Hepatocyte (in vitro differentiated cells): ENCODE measurements at regions not wholly inside any gene's neighbourhood (a gene's known extent, or its start where the extent isn't known, plus 50 kb on each side); places are given as distances from the start of the nearest gene placed in this dataset.

Experiments used
- DNase-seq: peaks from one replicate; pipeline ENCODE4 v3.0.0-alpha.2; 2016; ENCODE audit warnings: low spot score
- H2AFZ ChIP-seq: fragments of 200-600 bp; sonication (generic); 2 replicates; pipeline ENCODE4 v1.6.0; 2016; ENCODE audit warnings: antibody characterized with exemption, mild to moderate bottlenecking
- H3K27ac ChIP-seq: fragments of 200-600 bp; sonication (generic); 2 replicates; pipeline ENCODE4 v1.5.1; 2016; ENCODE audit warnings: mild to moderate bottlenecking
- H3K27me3 ChIP-seq: fragments of 200-600 bp; sonication (generic); 2 replicates; pipeline ENCODE4 v1.6.1; 2016
- H3K36me3 ChIP-seq: fragments of 200-600 bp; sonication (generic); replicated peaks from 2 replicates; pipeline ENCODE4 v1.5.1; 2016; ENCODE audit warnings: low read depth; ENCODE audit not compliant: insufficient read depth
- H3K4me1 ChIP-seq: fragments of 200-600 bp; sonication (generic); 2 replicates; pipeline ENCODE4 v1.5.1; 2016; ENCODE audit warnings: mild to moderate bottlenecking, moderate library complexity; ENCODE audit not compliant: insufficient read depth
- H3K4me2 ChIP-seq: fragments of 200-600 bp; sonication (generic); 2 replicates; pipeline ENCODE4 v1.6.0; 2016
- H3K4me3 ChIP-seq: fragments of 200-600 bp; sonication (generic); 2 replicates; pipeline ENCODE4 v1.5.1; 2016; ENCODE audit warnings: mild to moderate bottlenecking
- H3K79me2 ChIP-seq: fragments of 200-600 bp; sonication (generic); 2 replicates; pipeline ENCODE4 v1.6.0; 2017; ENCODE audit warnings: mild to moderate bottlenecking
- H3K9me2 ChIP-seq: fragments of 200-600 bp; sonication (generic); replicated peaks from 2 replicates; pipeline ENCODE4 v1.6.0; 2017; ENCODE audit warnings: mild to moderate bottlenecking; ENCODE audit not compliant: insufficient read depth
- H3K9me3 ChIP-seq: fragments of 200-600 bp; sonication (generic); 2 replicates; pipeline ENCODE4 v1.5.1; 2016; ENCODE audit warnings: low read depth, mild to moderate bottlenecking
- H4K20me1 ChIP-seq: fragments of 200-600 bp; sonication (generic); 2 replicates; pipeline ENCODE4 v1.6.0; 2016; ENCODE audit warnings: mild to moderate bottlenecking; ENCODE audit not compliant: insufficient read depth, poor library complexity, severe bottlenecking
- CTCF ChIP-seq: fragments of 200-600 bp; sonication (generic); IDR thresholded peaks from 2 replicates; pipeline ENCODE4 v1.5.1; 2016; ENCODE audit warnings: antibody characterized with exemption, mild to moderate bottlenecking; ENCODE audit not compliant: poor library complexity
- EZH2 ChIP-seq: fragments of 200-600 bp; sonication (generic); IDR thresholded peaks from 2 replicates; pipeline ENCODE4 v1.6.1; 2016; ENCODE audit warnings: antibody characterized with exemption, mild to moderate bottlenecking, borderline replicate concordance
- EZH2phosphoT487 ChIP-seq: fragments of 200-600 bp; sonication (generic); IDR thresholded peaks from one replicate; pipeline ENCODE4 v1.6.1; 2018; ENCODE audit warnings: antibody characterized with exemption, mild to moderate bottlenecking, low read depth, moderate library complexity; ENCODE audit not compliant: unreplicated experiment, severe bottlenecking
- WGBS: methylation state at CpG from one replicate; pipeline ENCODE4 v1.1.6; 2016; ENCODE audit warnings: low lambda C conversion rate; ENCODE audit errors: missing lambda C conversion rate; 5-methylcytosine and 5-hydroxymethylcytosine counted together

GRCh38 chr9:103296189-103296588 is 301.1 kb downstream of the CYLC2 start:
- Histone ChIP-seq H3K4me2 (no peak overlapping the region), H4K20me1 (no peaks in the 10 kb centered on the region), H3K9me3 (no peaks in the 10 kb centered on the region), H3K27me3 (no peaks in the 10 kb centered on the region), H3K27ac (no peak overlapping the region), H3K4me3 (no peak overlapping the region), H3K79me2 (no peaks in the 10 kb centered on the region), H3K36me3 (no peaks in the 10 kb centered on the region), H2AFZ (no peak overlapping the region), H3K9me2 (no peaks in the 10 kb centered on the region), H3K4me1 (no peaks in the 10 kb centered on the region)
- DNase-seq = no peak
- no peak for TF ChIP-seq CTCF
- TF ChIP-seq EZH2phosphoT487 = no peak
- no peak for TF ChIP-seq EZH2
- 55% methylated on average over 1 of the region's 1 CpG for WGBS

- Histone ChIP-seq H3K27me3 (no peaks in the 10 kb centered on the region), H2AFZ (no peak overlapping the region), H3K4me3 (no peak overlapping the region), H4K20me1 (no peaks in the 10 kb centered on the region), H3K36me3 (no peaks in the 10 kb centered on the region), H3K9me3 (no peaks in the 10 kb centered on the region), H3K9me2 (no peaks in the 10 kb centered on the region), H3K4me2 (no peak overlapping the region), H3K4me1 (no peaks in the 10 kb centered on the region), H3K79me2 (no peaks in the 10 kb centered on the region), H3K27ac (no peak overlapping the region)
- WGBS = 61% methylated on average over 2 of the region's 2 CpGs
- no peak for DNase-seq
- TF ChIP-seq CTCF (no peak), EZH2phosphoT487 (no peak), EZH2 (no peak)
Measured at GRCh38 chr9:103301051-103301450, 305.9 kb downstream of the CYLC2 start.

- no peaks in the 10 kb centered on the region for H4K20me1 ChIP-seq
Measured at GRCh38 chr9:103304797-103305196, 309.7 kb downstream of the CYLC2 start.

More at GRCh38 chr9:103304797-103305196, 309.7 kb downstream of the CYLC2 start:
- no peak for DNase-seq
- WGBS = 81% methylated on average over 1 of the region's 1 CpG
- no peaks in the 10 kb centered on the region for H3K4me1 ChIP-seq
- H2AFZ ChIP-seq = no peak overlapping the region
- H3K4me2 ChIP-seq = no peak overlapping the region
- no peaks in the 10 kb centered on the region for H3K79me2 ChIP-seq
- no peak overlapping the region for H3K27ac ChIP-seq
- no peak for TF ChIP-seq CTCF
- no peak for TF ChIP-seq EZH2
- TF ChIP-seq EZH2phosphoT487 = no peak
- H3K36me3 ChIP-seq = no peaks in the 10 kb centered on the region
- no peaks in the 10 kb centered on the region for H3K9me2 ChIP-seq
- no peaks in the 10 kb centered on the region for H3K9me3 ChIP-seq
- H3K27me3 ChIP-seq = no peaks in the 10 kb centered on the region
- no peak overlapping the region for H3K4me3 ChIP-seq
